ENCODE measurements at regions not wholly inside any gene's neighbourhood (a gene's known extent, or its start where the extent isn't known, plus 50 kb on each side); places are given as distances from the start of the nearest gene placed in this dataset.

DNA sequence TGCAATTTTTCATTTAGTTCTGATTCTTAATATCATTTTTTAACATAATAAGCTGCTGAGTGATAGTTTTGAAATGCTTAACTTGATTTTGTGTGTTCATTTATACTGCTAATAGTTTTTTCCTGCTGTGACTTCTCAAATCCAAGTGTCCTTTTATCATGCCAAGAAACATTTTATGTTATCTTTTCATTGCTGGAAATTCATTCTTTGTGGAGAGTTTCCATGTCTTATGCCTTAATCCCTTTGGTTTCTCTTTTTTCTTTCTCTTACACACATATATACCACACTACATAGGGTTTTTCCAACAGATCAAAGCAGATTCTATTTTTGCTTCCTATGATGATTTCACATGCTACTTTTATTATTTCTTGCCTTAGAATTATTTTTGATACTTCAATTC, 981.1 kb downstream of the SLC6A15 start:
- Histone ChIP-seq H3K4ac (replicated peaks; ENCODE audit: insufficient read length, low read depth, low read length) (no peak overlapping the region), H3K23ac (ENCODE audit: insufficient read length) (no peak overlapping the region), H2AK5ac (ENCODE audit: low read depth, low read length) (no peak overlapping the region), H3K18ac (ENCODE audit: extremely low read depth, low read length) (no peak overlapping the region), H3K36me3 (ENCODE audit: control insufficient read depth in 2 of 4, insufficient read depth in 4 of 4, low read length in 3 of 4) (no peaks in the 10 kb centered on the region), H3K79me2 (ENCODE audit: control insufficient read depth in 1 of 2, insufficient read depth in 2 of 2, low read length in 2 of 2) (no peaks in the 10 kb centered on the region), H4K8ac (ENCODE audit: extremely low read depth, insufficient read depth, low read length) (no peak overlapping the region), H3K27ac (ENCODE audit: low read depth, low read length) (no peak overlapping the region), H3K4me3 (ENCODE audit: extremely low read depth in 1 of 4, insufficient read depth in 2 of 4, low read depth in 3 of 4, low read length in 4 of 4) (no peak overlapping the region), H2BK12ac (ENCODE audit: low read depth, low read length) (no peak overlapping the region), H3K56ac (replicated peaks; ENCODE audit: insufficient read length, low read depth, low read length) (no peak overlapping the region), H2BK20ac (ENCODE audit: low read length) (no peak overlapping the region), H3K9ac (replicated peaks in 1 of 4; ENCODE audit: extremely low read depth in 1 of 4, low read depth in 3 of 4, low read length in 3 of 4) (no peak overlapping the region), H2BK120ac (replicated peaks; ENCODE audit: low read depth, low read length) (no peak overlapping the region), H3K27me3 (replicated peaks in 1 of 4; ENCODE audit: control insufficient read depth in 3 of 4, extremely low read depth in 1 of 4, insufficient read depth in 3 of 4, low read length in 3 of 4) (no peaks in the 10 kb centered on the region), H3K4me2 (ENCODE audit: insufficient read depth in 1 of 2, low read depth in 2 of 2, low read length in 2 of 2) (no peak overlapping the region), H3K14ac (ENCODE audit: insufficient read length) (no peak overlapping the region), H4K91ac (replicated peaks; ENCODE audit: insufficient read length, low read length) (no peak overlapping the region), H3K79me1 (ENCODE audit: low read depth, low read length) (no peaks in the 10 kb centered on the region), H2AFZ (ENCODE audit: low read length) (no peak overlapping the region), H2BK5ac (ENCODE audit: low read depth, low read length) (no peak overlapping the region), H2BK15ac (ENCODE audit: low read length) (no peak overlapping the region), H3K4me1 (replicated peaks in 1 of 4; ENCODE audit: control insufficient read depth in 3 of 4, insufficient read depth in 4 of 4, low read length in 3 of 4) (no peaks in the 10 kb centered on the region), H3K9me3 (ENCODE audit: insufficient read depth in 2 of 2, low read depth in 1 of 2, low read length in 1 of 2) (peaks cover 0 to 2% of the 10 kb centered on the region in 2 experiments; a peak in 1 of 4 replicates), H4K5ac (ENCODE audit: insufficient read length, low read depth, low read length) (no peak overlapping the region), H4K20me1 (replicated peaks in 1 of 2; ENCODE audit: control insufficient read depth in 1 of 2, insufficient read depth in 2 of 2, low read length in 2 of 2) (no peaks in the 10 kb centered on the region), H3K23me2 (ENCODE audit: low read depth, low read length) (no peaks in the 10 kb centered on the region)
- ChIA-PET POLR2A (ENCODE audit: partially characterized antibody) (no interaction called here), CTCF (ENCODE audit: partially characterized antibody) (no interaction called here)
- no peak for FAIRE-seq
- DNase-seq (ENCODE audit: low read depth in 1 of 2, low spot score in 2 of 2), result no peak
- TF ChIP-seq, protein P1, sequence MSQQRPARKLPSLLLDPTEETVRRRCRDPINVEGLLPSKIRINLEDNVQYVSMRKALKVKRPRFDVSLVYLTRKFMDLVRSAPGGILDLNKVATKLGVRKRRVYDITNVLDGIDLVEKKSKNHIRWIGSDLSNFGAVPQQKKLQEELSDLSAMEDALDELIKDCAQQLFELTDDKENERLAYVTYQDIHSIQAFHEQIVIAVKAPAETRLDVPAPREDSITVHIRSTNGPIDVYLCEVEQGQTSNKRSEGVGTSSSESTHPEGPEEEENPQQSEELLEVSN (IDR thresholded peaks at IDR 0.05), result no peak

Data from H1 (cell line).